ENCODE measurements at regions not wholly inside any gene's neighbourhood (a gene's known extent, or its start where the extent isn't known, plus 50 kb on each side); places are given as distances from the start of the nearest gene placed in this dataset.
"Not testable (repeated sequence)": the region's sequence is repeated elsewhere in the genome, so short reads cannot be mapped to it uniquely, and the experiment has no call there.

DNA sequence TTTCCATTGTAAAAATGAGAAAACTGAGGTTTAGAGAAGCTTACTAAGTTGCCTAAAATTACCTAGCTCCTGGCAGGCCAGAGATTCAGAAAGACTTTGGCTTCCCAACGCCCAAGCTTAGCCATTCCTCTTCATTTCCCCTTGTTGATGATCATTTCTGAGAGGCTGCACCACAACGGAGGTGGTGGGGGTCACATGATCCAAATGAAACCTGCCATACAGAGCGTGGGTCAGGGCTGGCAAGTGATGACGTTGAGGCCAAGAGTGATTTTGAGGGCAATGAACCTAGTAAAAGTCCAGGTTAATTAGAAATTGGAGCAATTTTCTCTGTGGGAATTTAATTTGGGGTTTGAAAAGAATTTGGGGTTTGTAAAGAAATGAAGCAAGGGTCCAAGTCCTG is 109.9 kb downstream of the TMEM182 start:
- no peak overlapping the region for H3K27ac Mint-ChIP-seq
- no peaks in the 10 kb centered on the region for H3K36me3 Mint-ChIP-seq
- Histone ChIP-seq H3K4me1 (ENCODE audit: control insufficient read depth, insufficient read depth, low read length, poor library complexity, severe bottlenecking) (no peaks in the 10 kb centered on the region), H3K27ac (ENCODE audit: insufficient read depth, low read length, poor library complexity, severe bottlenecking) (no peak overlapping the region), H3K27me3 (ENCODE audit: control insufficient read depth, insufficient read depth, low read length) (no peaks in the 10 kb centered on the region), H3K4me3 (ENCODE audit: low read depth, low read length) (no peak overlapping the region), H3K36me3 (ENCODE audit: control insufficient read depth, insufficient read depth, low read length) (no peaks in the 10 kb centered on the region), H3K9me3 (ENCODE audit: control insufficient read depth in 2 of 2, low read length in 2 of 2) (no peaks in the 10 kb centered on the region)
- H3K27me3 Mint-ChIP-seq, result peaks cover 4% of the 10 kb centered on the region
- peaks cover 0 to 4% (median 0%) of the 10 kb centered on the region in 7 donors for H3K9me3 Mint-ChIP-seq
- ATAC-seq (ENCODE audit: low read depth in 2 of 2) (no peak), DNase-seq (no peak)
- H3K4me3 Mint-ChIP-seq, result no peak overlapping the region
- no peaks in the 10 kb centered on the region for H3K4me1 Mint-ChIP-seq

- Mint-ChIP-seq H3K4me1 (no peaks in the 10 kb centered on the region), H3K9me3 (peaks cover 0 to 9% (median 4%) of the 10 kb centered on the region in 7 donors), H3K27me3 (no peaks in the 10 kb centered on the region), H3K36me3 (no peaks in the 10 kb centered on the region), H3K27ac (no peak overlapping the region), H3K4me3 (no peak overlapping the region)
- no peaks in the 10 kb centered on the region for H3K36me3 ChIP-seq (ENCODE audit: control insufficient read depth, insufficient read depth, low read length)
- H3K4me3 ChIP-seq (ENCODE audit: low read depth, low read length), result no peak overlapping the region
- no peaks in the 10 kb centered on the region for H3K9me3 ChIP-seq (ENCODE audit: control insufficient read depth in 2 of 2, low read length in 2 of 2)
- H3K27ac ChIP-seq (ENCODE audit: insufficient read depth, low read length, poor library complexity, severe bottlenecking), result no peak overlapping the region
- DNase-seq, result no peak
- no peaks in the 10 kb centered on the region for H3K4me1 ChIP-seq (ENCODE audit: control insufficient read depth, insufficient read depth, low read length, poor library complexity, severe bottlenecking)
- no peaks in the 10 kb centered on the region for H3K27me3 ChIP-seq (ENCODE audit: control insufficient read depth, insufficient read depth, low read length)
- ATAC-seq (ENCODE audit: low read depth in 2 of 2), result no peak
Observed at GRCh38 chr2:102872388-102872787, 110.6 kb downstream of the TMEM182 start.

- peaks cover 0 to 14% (median 4%) of the 10 kb centered on the region in 7 donors for H3K9me3 Mint-ChIP-seq
Observed at GRCh38 chr2:102879513-102879912, 117.7 kb downstream of the TMEM182 start.

GRCh38 chr2:102880731-102881130 is 118.9 kb downstream of the TMEM182 start:
- DNase-seq (no peak), ATAC-seq (ENCODE audit: low read depth in 2 of 2) (no peak)
- Histone ChIP-seq H3K36me3 (ENCODE audit: control insufficient read depth, insufficient read depth, low read length) (no peaks in the 10 kb centered on the region), H3K27me3 (ENCODE audit: control insufficient read depth, insufficient read depth, low read length) (no peaks in the 10 kb centered on the region), H3K4me3 (ENCODE audit: low read depth, low read length) (no peak overlapping the region), H3K4me1 (ENCODE audit: control insufficient read depth, insufficient read depth, low read length, poor library complexity, severe bottlenecking) (no peaks in the 10 kb centered on the region), H3K9me3 (ENCODE audit: control insufficient read depth in 2 of 2, low read length in 2 of 2) (no peaks in the 10 kb centered on the region), H3K27ac (ENCODE audit: insufficient read depth, low read length, poor library complexity, severe bottlenecking) (no peak overlapping the region)
- Mint-ChIP-seq H3K36me3 (no peaks in the 10 kb centered on the region), H3K4me1 (no peaks in the 10 kb centered on the region), H3K4me3 (no peak overlapping the region), H3K27ac (no peak overlapping the region), H3K27me3 (peaks cover 5% of the 10 kb centered on the region), H3K9me3 (peaks cover 0 to 11% (median 4%) of the 10 kb centered on the region in 7 donors)

More at GRCh38 chr2:102879513-102879912, 117.7 kb downstream of the TMEM182 start:
- H3K36me3 ChIP-seq (ENCODE audit: control insufficient read depth, insufficient read depth, low read length); H3K4me3 Mint-ChIP-seq; H3K4me1 Mint-ChIP-seq; H3K27ac ChIP-seq (ENCODE audit: insufficient read depth, low read length, poor library complexity, severe bottlenecking); H3K9me3 ChIP-seq (ENCODE audit: control insufficient read depth in 2 of 2, low read length in 2 of 2); ATAC-seq (ENCODE audit: low read depth in 2 of 2); H3K27me3 ChIP-seq (ENCODE audit: control insufficient read depth, insufficient read depth, low read length); H3K27me3 Mint-ChIP-seq; H3K36me3 Mint-ChIP-seq; H3K4me3 ChIP-seq (ENCODE audit: low read depth, low read length); H3K27ac Mint-ChIP-seq; H3K4me1 ChIP-seq (ENCODE audit: control insufficient read depth, insufficient read depth, low read length, poor library complexity, severe bottlenecking); DNase-seq: not testable (repeated sequence)

- Histone ChIP-seq H3K27me3 (ENCODE audit: control insufficient read depth, insufficient read depth, low read length) (no peaks in the 10 kb centered on the region), H3K27ac (ENCODE audit: insufficient read depth, low read length, poor library complexity, severe bottlenecking) (no peak overlapping the region), H3K36me3 (ENCODE audit: control insufficient read depth, insufficient read depth, low read length) (no peaks in the 10 kb centered on the region), H3K4me3 (ENCODE audit: low read depth, low read length) (no peak overlapping the region), H3K9me3 (ENCODE audit: control insufficient read depth in 2 of 2, low read length in 2 of 2) (no peaks in the 10 kb centered on the region), H3K4me1 (ENCODE audit: control insufficient read depth, insufficient read depth, low read length, poor library complexity, severe bottlenecking) (no peaks in the 10 kb centered on the region)
- no peaks in the 10 kb centered on the region for H3K4me1 Mint-ChIP-seq
- H3K27ac Mint-ChIP-seq, result no peak overlapping the region
- peaks cover 2% of the 10 kb centered on the region for H3K27me3 Mint-ChIP-seq
- H3K4me3 Mint-ChIP-seq, result no peak overlapping the region
- no peak for DNase-seq
- H3K9me3 Mint-ChIP-seq, result no peaks in the 10 kb centered on the region
- H3K36me3 Mint-ChIP-seq, result no peaks in the 10 kb centered on the region
- no peak for ATAC-seq (ENCODE audit: low read depth in 2 of 2)
Observed at GRCh38 chr2:102886216-102886893, 124.5 kb downstream of the TMEM182 start.

DNA sequence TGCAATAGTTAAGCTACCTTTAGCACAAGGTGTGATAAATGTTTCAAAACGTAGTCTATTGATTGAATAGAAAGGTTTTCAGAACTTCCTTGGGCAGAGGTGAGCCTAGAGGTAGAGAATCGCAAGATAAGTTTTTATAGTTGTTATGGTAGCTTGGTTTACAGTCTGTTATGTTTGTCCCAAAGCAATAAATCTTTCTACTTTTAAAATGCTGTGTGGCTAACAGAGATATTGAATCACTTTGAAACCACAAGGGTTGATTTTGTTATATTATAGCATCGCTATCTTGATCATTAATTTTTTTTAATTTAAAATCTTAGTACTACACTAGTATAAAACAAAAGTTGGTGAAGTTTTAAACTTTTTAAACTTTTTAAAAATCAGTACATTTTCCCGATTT is 126.7 kb downstream of the TMEM182 start:
- Mint-ChIP-seq H3K4me3 (no peak overlapping the region), H3K4me1 (no peaks in the 10 kb centered on the region), H3K9me3 (no peaks in the 10 kb centered on the region), H3K36me3 (no peaks in the 10 kb centered on the region), H3K27ac (no peak overlapping the region), H3K27me3 (no peaks in the 10 kb centered on the region)
- ATAC-seq (ENCODE audit: low read depth in 2 of 2) (no peak), DNase-seq (no peak)
- no peaks in the 10 kb centered on the region for H3K27me3 ChIP-seq (ENCODE audit: control insufficient read depth, insufficient read depth, low read length)
- no peak overlapping the region for H3K4me3 ChIP-seq (ENCODE audit: low read depth, low read length)
- H3K36me3 ChIP-seq (ENCODE audit: control insufficient read depth, insufficient read depth, low read length), result no peaks in the 10 kb centered on the region
- no peaks in the 10 kb centered on the region for H3K4me1 ChIP-seq (ENCODE audit: control insufficient read depth, insufficient read depth, low read length, poor library complexity, severe bottlenecking)
- H3K9me3 ChIP-seq (ENCODE audit: control insufficient read depth in 2 of 2, low read length in 2 of 2), result no peaks in the 10 kb centered on the region
- no peak overlapping the region for H3K27ac ChIP-seq (ENCODE audit: insufficient read depth, low read length, poor library complexity, severe bottlenecking)

DNA sequence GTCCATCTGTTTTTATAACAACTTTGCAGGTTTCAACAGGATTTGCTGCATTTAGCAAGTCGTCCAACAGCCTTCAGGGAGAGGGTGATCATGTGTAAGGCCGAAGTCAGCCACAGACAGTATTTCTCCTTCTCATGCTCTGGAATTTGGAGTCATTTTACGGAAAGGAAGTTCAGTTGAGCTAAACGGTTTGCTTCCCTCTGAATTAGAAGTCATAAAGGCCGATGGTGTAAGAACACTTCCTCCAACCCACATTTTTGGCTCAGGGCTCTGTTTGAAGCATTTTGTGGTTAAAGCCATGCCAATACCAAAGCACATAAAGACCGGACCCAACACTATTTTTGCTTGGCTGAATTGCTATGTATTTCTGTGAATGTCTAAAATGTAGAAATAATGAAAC is 129.5 kb downstream of the TMEM182 start:
- ATAC-seq (ENCODE audit: low read depth in 2 of 2) (no peak), DNase-seq (no peak)
- peaks cover 0 to 2% (median 0%) of the 10 kb centered on the region in 7 donors for H3K9me3 Mint-ChIP-seq
- H3K27me3 ChIP-seq (ENCODE audit: control insufficient read depth, insufficient read depth, low read length), result peaks cover 2% of the 10 kb centered on the region
- H3K36me3 Mint-ChIP-seq, result no peaks in the 10 kb centered on the region
- H3K27ac Mint-ChIP-seq, result no peak overlapping the region
- no peaks in the 10 kb centered on the region for H3K27me3 Mint-ChIP-seq
- H3K4me3 ChIP-seq (ENCODE audit: low read depth, low read length), result no peak overlapping the region
- H3K36me3 ChIP-seq (ENCODE audit: control insufficient read depth, insufficient read depth, low read length), result no peaks in the 10 kb centered on the region
- H3K4me3 Mint-ChIP-seq, result no peak overlapping the region
- H3K4me1 Mint-ChIP-seq, result no peaks in the 10 kb centered on the region
- H3K9me3 ChIP-seq (ENCODE audit: control insufficient read depth in 2 of 2, low read length in 2 of 2), result no peaks in the 10 kb centered on the region
- no peak overlapping the region for H3K27ac ChIP-seq (ENCODE audit: insufficient read depth, low read length, poor library complexity, severe bottlenecking)
- no peaks in the 10 kb centered on the region for H3K4me1 ChIP-seq (ENCODE audit: control insufficient read depth, insufficient read depth, low read length, poor library complexity, severe bottlenecking)

- Mint-ChIP-seq H3K36me3 (no peaks in the 10 kb centered on the region), H3K4me3 (no peak overlapping the region), H3K9me3 (peaks cover 0 to 2% (median 0%) of the 10 kb centered on the region in 7 donors), H3K27ac (no peak overlapping the region), H3K4me1 (no peaks in the 10 kb centered on the region), H3K27me3 (no peaks in the 10 kb centered on the region)
- Histone ChIP-seq H3K27me3 (ENCODE audit: control insufficient read depth, insufficient read depth, low read length) (peaks cover 2% of the 10 kb centered on the region), H3K9me3 (ENCODE audit: control insufficient read depth in 2 of 2, low read length in 2 of 2) (no peaks in the 10 kb centered on the region), H3K27ac (ENCODE audit: insufficient read depth, low read length, poor library complexity, severe bottlenecking) (no peak overlapping the region), H3K36me3 (ENCODE audit: control insufficient read depth, insufficient read depth, low read length) (no peaks in the 10 kb centered on the region), H3K4me1 (ENCODE audit: control insufficient read depth, insufficient read depth, low read length, poor library complexity, severe bottlenecking) (no peaks in the 10 kb centered on the region), H3K4me3 (ENCODE audit: low read depth, low read length) (no peak overlapping the region)
- ATAC-seq (ENCODE audit: low read depth in 2 of 2) (no peak), DNase-seq (no peak)
Observed at GRCh38 chr2:102892698-102893310, 131.0 kb downstream of the TMEM182 start.
